BLaER1 (cell line): ENCODE measurements at regions not wholly inside any gene's neighbourhood (a gene's known extent, or its start where the extent isn't known, plus 50 kb on each side); places are given as distances from the start of the nearest gene placed in this dataset.
"Not testable (repeated sequence)": the region's sequence is repeated elsewhere in the genome, so short reads cannot be mapped to it uniquely, and the experiment has no call there.

ENCODE experiments used
- H3K27ac ChIP-seq: shearing (Covaris generic); formaldehyde crosslinking; 2 replicates; pipeline ENCODE4 v1.8.1; 2022
- H3K27me3 ChIP-seq: shearing (Covaris generic); formaldehyde crosslinking; 2 replicates; pipeline ENCODE4 v1.8.1; 2022
- H3K36me3 ChIP-seq: shearing (Covaris generic); formaldehyde crosslinking; 2 replicates; pipeline ENCODE4 v1.8.1; 2022
- H3K4me1 ChIP-seq: shearing (Covaris generic); formaldehyde crosslinking; 2 replicates; pipeline ENCODE4 v1.8.1; 2022
- H3K4me2 ChIP-seq: shearing (Covaris generic); formaldehyde crosslinking; 2 replicates; pipeline ENCODE4 v1.8.1; 2022
- H3K4me3 ChIP-seq: shearing (Covaris generic); formaldehyde crosslinking; 2 replicates; pipeline ENCODE4 v1.8.1; 2022
- H3K9ac ChIP-seq: shearing (Covaris generic); formaldehyde crosslinking; 2 replicates; pipeline ENCODE4 v1.8.1; 2022
- H3K9me3 ChIP-seq: shearing (Covaris generic); formaldehyde crosslinking; 2 replicates; pipeline ENCODE4 v1.8.1; 2022
- H4K20me1 ChIP-seq: shearing (Covaris generic); formaldehyde crosslinking; 2 replicates; pipeline ENCODE4 v1.8.1; 2022
- Cebpa-rat ChIP-seq: shearing (Covaris generic); IDR thresholded peaks from 2 replicates; pipeline ENCODE4 v1.8.1; 2022

- Histone ChIP-seq H3K9ac (no peak overlapping the region), H3K4me1 (peaks cover 21% of the 10 kb centered on the region)
Measured at GRCh38 chr3:177335728-177336127, 138.4 kb upstream of the TBL1XR1 start.

DNA sequence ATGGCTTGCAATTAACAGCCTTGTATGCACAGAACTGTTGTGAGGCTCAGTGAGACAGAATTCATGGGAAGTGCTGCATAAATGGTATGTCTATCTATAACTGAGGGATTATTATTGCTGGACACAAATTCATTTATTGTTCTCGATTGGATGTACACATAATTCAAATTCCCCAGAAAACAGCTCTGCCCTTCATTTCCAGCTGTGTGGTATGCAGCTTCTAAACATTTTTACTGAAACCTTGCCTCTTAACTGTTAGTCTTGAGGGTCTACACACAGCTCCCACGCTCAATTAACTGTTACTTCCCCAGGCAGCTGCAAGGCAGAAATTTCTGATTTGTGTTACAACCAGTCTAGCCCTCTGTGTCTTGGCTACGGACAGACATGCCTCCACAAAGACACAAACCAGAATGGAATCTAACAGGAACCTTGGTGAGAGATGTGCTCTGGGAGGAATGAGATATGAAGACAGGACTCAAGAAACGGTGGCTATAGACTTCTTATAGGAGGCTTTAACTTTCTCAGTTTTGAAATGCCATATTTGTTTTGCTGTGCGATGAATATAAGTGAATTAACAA, 139.7 kb upstream of the TBL1XR1 start:
- H3K27ac ChIP-seq = no peak overlapping the region
- no peak overlapping the region for H3K9ac ChIP-seq

More at GRCh38 chr3:177335728-177336127, 138.4 kb upstream of the TBL1XR1 start:
- Histone ChIP-seq H3K27me3 (no peaks in the 10 kb centered on the region), H3K9me3 (peaks cover 4% of the 10 kb centered on the region; the same call in 1 of the 2 replicates), H4K20me1 (no peaks in the 10 kb centered on the region), H3K27ac (no peak overlapping the region), H3K4me3 (no peak overlapping the region), H3K4me2 (no peak overlapping the region), H3K36me3 (no peaks in the 10 kb centered on the region)
- TF ChIP-seq Cebpa-rat = no peak

GRCh38 chr3:177337541-177338331, 140.5 kb upstream of the TBL1XR1 start:
- peaks cover 21% of the 10 kb centered on the region for H3K4me1 ChIP-seq
- no peak overlapping the region for H3K27ac ChIP-seq
- H4K20me1 ChIP-seq = no peaks in the 10 kb centered on the region
- peaks cover 4% of the 10 kb centered on the region; the same call in 1 of the 2 replicates for H3K9me3 ChIP-seq
- H3K9ac ChIP-seq = no peak overlapping the region
- H3K27me3 ChIP-seq = no peaks in the 10 kb centered on the region
- no peak overlapping the region for H3K4me2 ChIP-seq
- TF ChIP-seq Cebpa-rat = no peak
- H3K4me3 ChIP-seq = no peak overlapping the region
- H3K36me3 ChIP-seq = no peaks in the 10 kb centered on the region

More for the DNA sequence above, 139.7 kb upstream of the TBL1XR1 start:
- no peaks in the 10 kb centered on the region for H3K36me3 ChIP-seq
- no peaks in the 10 kb centered on the region for H4K20me1 ChIP-seq
- no peak for TF ChIP-seq Cebpa-rat
- H3K4me2 ChIP-seq = no peak overlapping the region
- peaks cover 4% of the 10 kb centered on the region; the same call in 1 of the 2 replicates for H3K9me3 ChIP-seq
- H3K4me1 ChIP-seq = peaks cover 21% of the 10 kb centered on the region
- H3K4me3 ChIP-seq = no peak overlapping the region
- H3K27me3 ChIP-seq = no peaks in the 10 kb centered on the region

DNA sequence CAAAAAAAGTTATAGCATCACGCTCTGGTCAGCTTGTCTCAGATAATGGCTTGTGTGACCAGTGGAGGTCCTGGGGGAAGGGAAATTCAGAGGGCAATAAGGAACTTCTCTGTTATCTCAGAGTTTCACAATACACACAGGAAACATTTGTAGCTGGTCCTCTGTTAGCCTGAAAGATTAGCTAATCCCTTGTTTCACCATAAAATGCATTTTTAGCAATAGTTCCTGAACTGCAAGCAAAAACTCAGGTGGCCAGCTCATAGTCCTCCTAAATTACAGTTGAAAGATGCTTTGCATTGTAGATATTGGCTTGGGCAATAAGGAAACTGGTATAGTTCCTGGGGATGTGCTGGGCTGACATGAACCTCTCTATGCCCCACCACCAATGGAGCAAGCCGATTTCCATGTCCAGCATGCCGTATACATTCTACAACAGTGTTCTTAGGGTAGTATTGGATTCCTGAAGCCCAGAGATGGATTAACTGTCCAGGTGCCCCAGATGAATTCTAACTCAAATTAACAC, 141.5 kb upstream of the TBL1XR1 start:
- H3K27me3 ChIP-seq = no peaks in the 10 kb centered on the region
- H3K4me2 ChIP-seq = no peak overlapping the region
- H3K4me3 ChIP-seq = no peak overlapping the region
- H3K9ac ChIP-seq = no peak overlapping the region
- peaks cover 4% of the 10 kb centered on the region; the same call in 1 of the 2 replicates for H3K9me3 ChIP-seq
- no peak for TF ChIP-seq Cebpa-rat
- H4K20me1 ChIP-seq = no peaks in the 10 kb centered on the region
- H3K36me3 ChIP-seq = no peaks in the 10 kb centered on the region
- H3K27ac ChIP-seq = no peak overlapping the region
- peaks cover 17% of the 10 kb centered on the region for H3K4me1 ChIP-seq

GRCh38 chr3:177339220-177339703, 142.0 kb upstream of the TBL1XR1 start:
- peaks cover 12% of the 10 kb centered on the region for H3K4me1 ChIP-seq
- H3K36me3 ChIP-seq, H4K20me1 ChIP-seq, H3K4me2 ChIP-seq, H3K9me3 ChIP-seq, H3K27me3 ChIP-seq, H3K4me3 ChIP-seq, H3K9ac ChIP-seq, H3K27ac ChIP-seq: not testable (repeated sequence)

GRCh38 chr3:177340243-177340830, 143.1 kb upstream of the TBL1XR1 start:
- peaks cover 4% of the 10 kb centered on the region; the same call in 1 of the 2 replicates for H3K9me3 ChIP-seq
- H3K27ac ChIP-seq = no peak overlapping the region
- H3K36me3 ChIP-seq = no peaks in the 10 kb centered on the region
- no peak for TF ChIP-seq Cebpa-rat
- no peak overlapping the region for H3K4me2 ChIP-seq
- H3K27me3 ChIP-seq = no peaks in the 10 kb centered on the region
- H4K20me1 ChIP-seq = no peaks in the 10 kb centered on the region
- H3K4me3 ChIP-seq = no peak overlapping the region
- H3K4me1 ChIP-seq = peaks cover 14% of the 10 kb centered on the region
- H3K9ac ChIP-seq = no peak overlapping the region

- TF ChIP-seq Cebpa-rat = no peak
- Histone ChIP-seq H3K36me3 (no peaks in the 10 kb centered on the region), H3K27ac (no peak overlapping the region), H3K9ac (no peak overlapping the region), H3K4me3 (no peak overlapping the region), H4K20me1 (no peaks in the 10 kb centered on the region), H3K27me3 (no peaks in the 10 kb centered on the region), H3K4me2 (no peak overlapping the region), H3K9me3 (0 out of 2 replicates have a peak, but pooled peaks cover 4% of the 10 kb centered on the region), H3K4me1 (peaks cover 23% of the 10 kb centered on the region)
Measured at GRCh38 chr3:177341736-177342419, 144.6 kb upstream of the TBL1XR1 start.

GRCh38 chr3:177343122-177343625, 145.9 kb upstream of the TBL1XR1 start:
- no peak for TF ChIP-seq Cebpa-rat
- Histone ChIP-seq H3K4me2 (no peak overlapping the region), H3K9ac (no peak overlapping the region), H3K4me3 (no peak overlapping the region), H3K27ac (no peak overlapping the region), H4K20me1 (no peaks in the 10 kb centered on the region), H3K4me1 (peaks cover 23% of the 10 kb centered on the region), H3K36me3 (no peaks in the 10 kb centered on the region), H3K27me3 (no peaks in the 10 kb centered on the region), H3K9me3 (0 out of 2 replicates have a peak, but pooled peaks cover 4% of the 10 kb centered on the region)
